ENCODE measurements at regions not wholly inside any gene's neighbourhood (a gene's known extent, or its start where the extent isn't known, plus 50 kb on each side); places are given as distances from the start of the nearest gene placed in this dataset.
"Not testable (repeated sequence)": the region's sequence is repeated elsewhere in the genome, so short reads cannot be mapped to it uniquely, and the experiment has no call there.

GRCh38 chr12:17918013-17918412, 172.0 kb downstream of the RERGL start:
- no peak overlapping the region for H3K4me3 ChIP-seq (ENCODE audit: low read depth, poor library complexity, severe bottlenecking)
- TF ChIP-seq POLR2A (IDR thresholded peaks at IDR 0.05) (no peak), CTCF (IDR thresholded peaks at IDR 0.05) (no peak)
- intact Hi-C loops (cut with DNase I; ENCODE audit: low total_unique reads): no loop called here
- no peak for DNase-seq (ENCODE audit: low spot score in 2 of 2)
- WGBS, 2 donors: 88 to 97% methylated on average over 1 of the region's 1 CpG

GRCh38 chr12:17884581-17884980, 205.4 kb downstream of the RERGL start:
- WGBS, 2 donors: 93 to 100% methylated on average over 1 of the region's 1 CpG
- intact Hi-C loops (cut with DNase I; ENCODE audit: low total_unique reads): no loop called here
- H3K4me3 ChIP-seq (ENCODE audit: low read depth, poor library complexity, severe bottlenecking): no peak overlapping the region
- DNase-seq (ENCODE audit: low spot score in 2 of 2): no peak
- no peak for TF ChIP-seq CTCF (IDR thresholded peaks at IDR 0.05)
- no peak for TF ChIP-seq POLR2A (IDR thresholded peaks at IDR 0.05)

- TF ChIP-seq POLR2A (IDR thresholded peaks at IDR 0.05) (no peak), CTCF (IDR thresholded peaks at IDR 0.05) (no peak)
- intact Hi-C loops (cut with DNase I; ENCODE audit: low total_unique reads): no loop called here
- 54 to 64% methylated on average over 1 of the region's 1 CpG for WGBS, 2 donors
- no peak for DNase-seq (ENCODE audit: low spot score in 2 of 2)
- no peak overlapping the region for H3K4me3 ChIP-seq (ENCODE audit: low read depth, poor library complexity, severe bottlenecking)
These were observed 211.3 kb downstream of the RERGL start for GRCh38 chr12:17878714-17879113.

- TF ChIP-seq CTCF (IDR thresholded peaks at IDR 0.05) (no peak), POLR2A (IDR thresholded peaks at IDR 0.05) (no peak)
- DNase-seq (ENCODE audit: low spot score in 2 of 2): no peak
- intact Hi-C loops (cut with DNase I; ENCODE audit: low total_unique reads): no loop called here
- no peak overlapping the region for H3K4me3 ChIP-seq (ENCODE audit: low read depth, poor library complexity, severe bottlenecking)
These were observed 214.8 kb downstream of the RERGL start for GRCh38 chr12:17875230-17875629.

GRCh38 chr12:17866802-17867201, 223.2 kb downstream of the RERGL start:
- WGBS, 2 donors: 80 to 83% methylated on average over 2 of the region's 2 CpGs
- no peak for DNase-seq (ENCODE audit: low spot score in 2 of 2)
- TF ChIP-seq CTCF (IDR thresholded peaks at IDR 0.05) (no peak), POLR2A (IDR thresholded peaks at IDR 0.05) (no peak)
- H3K4me3 ChIP-seq (ENCODE audit: low read depth, poor library complexity, severe bottlenecking): no peak overlapping the region
- intact Hi-C loops (cut with DNase I; ENCODE audit: low total_unique reads): no loop called here

GRCh38 chr12:17855548-17855947, 234.4 kb downstream of the RERGL start:
- H3K4me3 ChIP-seq (ENCODE audit: low read depth, poor library complexity, severe bottlenecking); intact Hi-C loops (cut with DNase I; ENCODE audit: low total_unique reads); DNase-seq (ENCODE audit: low spot score in 2 of 2): not testable (repeated sequence)
- WGBS, 2 donors: 88 to 90% methylated on average over 24 of the region's 24 CpGs
